A673 (cell line): ENCODE measurements at regions not wholly inside any gene's neighbourhood (a gene's known extent, or its start where the extent isn't known, plus 50 kb on each side); places are given as distances from the start of the nearest gene placed in this dataset.

Experiments
- BruUV-seq: library from RNA; stranded (reverse); fragments of 400-500 nt; replicated peaks from 2 replicates; lab custom pipeline; 2021; lab: Mats Ljungman, UMichigan
- CTCF ChIA-PET: fragments of 300-600 bp; sonication (Branson Sonifier 250); formaldehyde crosslinking; loops from one replicate; lab custom pipeline; 2022; ENCODE audit warnings: antibody characterized with exemption; lab: Charles Lee
- POLR2A ChIA-PET: fragments of 300-600 bp; sonication (Branson Sonifier 250); formaldehyde crosslinking; loops from one replicate; lab custom pipeline; 2022; ENCODE audit warnings: antibody characterized with exemption; ENCODE audit not compliant: low non-redundant PET; lab: Charles Lee
- DNase-seq: peaks from one replicate; pipeline ENCODE4 v3.0.0-alpha.2; 2015; ENCODE audit warnings: low spot score
- H3K27ac ChIP-seq: fragments of 200-600 bp; sonication (generic); 2 replicates; pipeline ENCODE4 v1.5.1; 2016; ENCODE audit warnings: mixed run types, low read depth, mild to moderate bottlenecking, mixed read lengths, antibody characterized with exemption, low read length; ENCODE audit not compliant: poor library complexity, severe bottlenecking
- H3K27me3 ChIP-seq: fragments of 200-600 bp; sonication (generic); replicated peaks from 2 replicates; pipeline ENCODE4 v1.6.1; 2017; ENCODE audit warnings: mixed run types, low read depth, mild to moderate bottlenecking, mixed read lengths, antibody characterized with exemption, low read length; ENCODE audit not compliant: insufficient read depth, poor library complexity
- H3K36me3 ChIP-seq: fragments of 200-600 bp; sonication (generic); 2 replicates; pipeline ENCODE4 v1.6.1; 2016; ENCODE audit warnings: mixed run types, mild to moderate bottlenecking, mixed read lengths, antibody characterized with exemption, low read length; ENCODE audit not compliant: insufficient read depth, poor library complexity, severe bottlenecking
- H3K4me1 ChIP-seq: fragments of 200-600 bp; sonication (generic); 2 replicates; pipeline ENCODE4 v1.6.1; 2017; ENCODE audit warnings: mixed run types, mild to moderate bottlenecking, mixed read lengths, antibody characterized with exemption, low read length; ENCODE audit not compliant: insufficient read depth, poor library complexity, severe bottlenecking
- H3K4me3 ChIP-seq: fragments of 200-600 bp; sonication (generic); 2 replicates; pipeline ENCODE4 v1.5.1; 2016; ENCODE audit warnings: low read depth, mixed run types, mild to moderate bottlenecking, mixed read lengths, low read length; ENCODE audit not compliant: poor library complexity, severe bottlenecking
- H3K9me3 ChIP-seq: fragments of 200-600 bp; sonication (generic); 2 replicates; pipeline ENCODE4 v1.6.1; 2016; ENCODE audit warnings: mixed run types, low read depth, mild to moderate bottlenecking, mixed read lengths, antibody characterized with exemption, low read length; ENCODE audit not compliant: poor library complexity, severe bottlenecking
- CTCF ChIP-seq: fragments of 300-800, 200-600 bp; sonication (generic); conservative IDR thresholded peaks from 2 replicates; pipeline ENCODE4 v1.5.1; 2017; ENCODE audit warnings: low read depth, mild to moderate bottlenecking, antibody characterized with exemption, low read length, moderate library complexity, mixed read lengths
- EZH2 ChIP-seq: fragments of 200-600 bp; sonication (generic); IDR thresholded peaks from 2 replicates; pipeline ENCODE4 v1.6.1; 2017; ENCODE audit warnings: borderline replicate concordance, low read depth, mild to moderate bottlenecking, mixed read lengths, antibody characterized with exemption, low read length; ENCODE audit not compliant: poor library complexity, severe bottlenecking
- intact Hi-C: fragments of 100-400 bp; cut with micrococcal nuclease; formaldehyde crosslinking; loops from one replicate; pipeline ENCODE4 v1.10.0; 2022; ENCODE audit not compliant: unreplicated experiment

DNA sequence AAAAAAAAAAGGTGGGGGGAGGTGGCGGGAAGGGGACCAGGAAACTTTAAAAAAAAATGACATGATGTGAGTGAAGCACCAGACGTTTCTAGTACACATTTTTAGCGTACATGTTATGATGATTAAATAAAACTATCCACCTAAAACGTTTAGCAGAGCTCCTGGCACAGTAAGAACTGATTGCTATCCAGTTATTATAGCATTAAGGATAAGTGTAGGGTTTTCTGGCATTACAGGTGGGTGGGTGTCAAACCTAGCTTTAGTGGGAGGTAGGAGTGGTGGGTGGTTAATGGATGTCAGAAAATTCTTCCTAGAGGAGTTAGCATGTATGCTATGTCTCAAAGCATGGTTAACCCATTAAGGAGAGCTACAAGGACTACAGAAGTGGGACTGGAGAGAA is 2329.5 kb downstream of the MAT2B start:
- ChIA-PET POLR2A (no interaction called here), CTCF (no interaction called here)
- H3K4me1 ChIP-seq: no peaks in the 10 kb centered on the region
- DNase-seq: no peak
- no peaks in the 10 kb centered on the region for H3K9me3 ChIP-seq
- H3K4me3 ChIP-seq: no peak overlapping the region
- TF ChIP-seq CTCF (no peak), EZH2 (no peak)
- no peaks in the 10 kb centered on the region for H3K36me3 ChIP-seq
- no peak overlapping the region for H3K27ac ChIP-seq
- no peaks in the 10 kb centered on the region for H3K27me3 ChIP-seq
- intact Hi-C loops: no loop called here
- BruUV-seq: no TSS peak

DNA sequence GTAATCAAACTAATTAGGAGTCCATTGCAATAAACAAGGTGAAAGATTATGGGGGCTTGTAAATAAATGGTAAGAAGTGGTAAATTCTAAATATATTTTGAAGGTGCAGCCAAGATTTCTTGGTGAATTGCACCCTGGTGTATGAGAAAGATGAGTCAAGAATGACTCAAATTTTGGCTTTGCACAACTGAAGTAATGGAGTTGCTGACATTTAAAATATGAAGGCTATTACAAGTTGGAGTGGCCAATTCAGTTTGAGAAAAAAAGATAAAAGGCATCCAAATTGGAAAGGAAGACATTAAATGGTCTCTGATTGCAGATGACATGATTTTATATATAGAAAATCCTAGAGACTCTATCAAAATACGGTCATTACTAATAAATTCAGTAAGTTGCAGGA is 2330.6 kb downstream of the MAT2B start:
- Histone ChIP-seq H3K27me3 (no peaks in the 10 kb centered on the region), H3K36me3 (no peaks in the 10 kb centered on the region), H3K4me3 (no peak overlapping the region), H3K4me1 (no peaks in the 10 kb centered on the region), H3K27ac (no peak overlapping the region), H3K9me3 (no peaks in the 10 kb centered on the region)
- no peak for DNase-seq
- intact Hi-C loops: no loop called here
- ChIA-PET POLR2A (no interaction called here), CTCF (no interaction called here)
- BruUV-seq: no TSS peak
- TF ChIP-seq EZH2 (no peak), CTCF (no peak)

DNA sequence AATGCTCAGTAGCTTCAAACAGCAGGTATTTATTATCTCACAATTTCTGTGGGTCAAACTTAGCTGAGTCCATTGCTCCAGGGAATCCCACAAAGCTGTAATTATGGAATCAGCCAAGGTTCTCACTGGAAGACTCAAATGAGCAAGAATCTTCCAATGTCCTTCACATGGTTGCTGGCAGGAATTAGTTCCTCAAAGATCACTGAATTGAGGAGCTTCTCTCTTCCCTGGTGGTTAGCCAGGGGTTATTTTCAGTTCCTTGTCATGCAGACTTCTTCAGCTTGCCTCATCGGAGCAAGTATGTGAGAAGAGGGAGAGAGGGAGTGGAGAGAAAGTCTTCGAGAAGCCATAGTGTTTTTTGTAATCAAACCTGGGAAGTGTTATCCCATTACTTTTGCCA is 2331.9 kb downstream of the MAT2B start:
- H3K36me3 ChIP-seq: no peaks in the 10 kb centered on the region
- ChIA-PET POLR2A (no interaction called here), CTCF (no interaction called here)
- TF ChIP-seq EZH2 (no peak), CTCF (no peak)
- intact Hi-C loops: no loop called here
- no peaks in the 10 kb centered on the region for H3K4me1 ChIP-seq
- DNase-seq: no peak
- H3K27ac ChIP-seq: no peak overlapping the region
- no peaks in the 10 kb centered on the region for H3K9me3 ChIP-seq
- H3K27me3 ChIP-seq: no peaks in the 10 kb centered on the region
- no peak overlapping the region for H3K4me3 ChIP-seq
- no TSS peak for BruUV-seq
